ENCODE measurements at regions not wholly inside any gene's neighbourhood (a gene's known extent, or its start where the extent isn't known, plus 50 kb on each side); places are given as distances from the start of the nearest gene placed in this dataset.

- DNase-seq (ENCODE audit: low read depth, low spot score): no peak
Observed at GRCh38 chr3:105923140-105923539, 54.3 kb upstream of the CBLB start.

DNA sequence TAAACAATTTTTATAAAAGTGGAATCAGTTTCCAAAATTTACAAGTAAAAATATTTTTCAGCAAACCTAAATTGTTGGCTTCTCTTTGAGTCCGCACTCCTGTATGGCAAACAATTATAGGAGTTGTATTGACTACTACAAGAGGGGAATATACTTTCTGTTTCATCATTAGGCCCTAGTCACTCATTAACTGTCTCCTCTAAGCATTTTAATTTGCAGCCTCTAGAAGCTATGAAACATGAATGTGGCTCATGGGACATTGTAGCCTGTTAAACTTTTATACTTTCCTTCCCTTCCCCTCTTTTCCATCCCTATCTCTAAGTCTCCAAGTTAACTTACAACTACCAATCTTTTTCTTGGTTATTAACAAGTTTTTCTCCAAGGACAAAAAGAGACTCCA is 58.9 kb upstream of the CBLB start:
- no peak for DNase-seq (ENCODE audit: low read depth, low spot score)

- DNase-seq (ENCODE audit: low read depth, low spot score): no peak
Observed at GRCh38 chr3:105930733-105931132, 61.9 kb upstream of the CBLB start.

GRCh38 chr3:105931500-105931899 is 62.7 kb upstream of the CBLB start:
- no peak for DNase-seq (ENCODE audit: low read depth, low spot score)

GRCh38 chr3:105933871-105934270 is 65.1 kb upstream of the CBLB start:
- no peak for DNase-seq (ENCODE audit: low read depth, low spot score)

GRCh38 chr3:105938101-105938500 is 69.3 kb upstream of the CBLB start:
- no peak for DNase-seq (ENCODE audit: low read depth, low spot score)

DNA sequence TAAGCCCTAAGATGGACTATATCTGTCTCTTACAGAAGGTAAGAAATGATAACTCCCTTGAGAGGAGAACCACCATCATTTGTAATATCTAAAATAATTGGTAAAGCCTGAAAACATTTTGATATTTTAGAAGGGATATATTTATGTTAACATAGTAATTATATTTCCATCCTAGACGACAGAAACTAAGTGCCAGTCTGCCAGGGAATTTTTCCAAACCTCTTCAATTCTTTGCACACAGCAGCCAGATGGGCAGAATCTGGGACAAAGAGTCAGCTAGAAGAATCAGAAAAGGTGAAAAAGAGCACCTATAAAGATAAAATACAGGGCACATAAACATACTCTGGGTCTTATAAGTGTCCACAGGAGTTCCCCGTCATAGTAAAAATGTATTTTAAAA is 70.0 kb upstream of the CBLB start:
- DNase-seq (ENCODE audit: low read depth, low spot score): no peak

- no peak for DNase-seq (ENCODE audit: low read depth, low spot score)
Observed at GRCh38 chr3:105944276-105944675, 75.5 kb upstream of the CBLB start.

DNA sequence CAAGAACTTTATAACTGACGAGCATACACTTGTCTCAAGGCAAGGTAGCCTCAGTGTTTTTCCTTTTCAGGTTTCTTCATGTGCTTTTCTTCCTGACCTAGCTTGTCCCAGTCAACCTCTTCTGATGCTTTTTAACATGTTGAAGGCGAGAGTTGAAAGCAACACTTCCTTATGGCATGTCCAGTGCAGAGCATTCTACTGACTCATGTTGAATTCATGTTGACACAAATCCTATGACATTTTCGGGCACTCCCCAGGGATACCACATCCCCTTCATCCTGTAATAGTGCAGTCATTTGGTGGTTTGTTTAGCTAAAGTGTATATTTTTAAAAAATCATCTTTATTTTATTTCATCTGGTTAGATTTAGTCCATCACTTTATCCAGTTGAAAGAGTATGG is 75.9 kb upstream of the CBLB start:
- DNase-seq (ENCODE audit: low read depth, low spot score): no peak

DNA sequence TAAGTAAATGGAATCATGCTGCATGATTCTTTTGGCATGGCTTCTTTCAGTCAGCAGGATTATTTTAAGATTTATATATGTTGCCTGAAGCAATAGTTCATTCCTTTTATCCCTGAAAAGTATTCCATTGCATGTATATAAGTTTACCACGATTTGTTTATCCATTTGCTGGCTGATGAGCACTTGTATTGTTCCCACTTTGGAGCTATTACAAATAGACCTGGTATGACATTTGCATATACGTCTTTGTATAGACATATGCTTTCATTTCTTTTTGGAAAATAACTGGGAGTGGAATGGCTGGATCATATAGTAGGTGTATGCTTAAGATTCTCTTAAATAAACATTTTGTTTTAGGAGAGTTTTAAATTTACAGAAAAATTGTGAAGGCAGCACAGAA is 79.3 kb upstream of the CBLB start:
- DNase-seq (ENCODE audit: low read depth, low spot score): no peak

DNA sequence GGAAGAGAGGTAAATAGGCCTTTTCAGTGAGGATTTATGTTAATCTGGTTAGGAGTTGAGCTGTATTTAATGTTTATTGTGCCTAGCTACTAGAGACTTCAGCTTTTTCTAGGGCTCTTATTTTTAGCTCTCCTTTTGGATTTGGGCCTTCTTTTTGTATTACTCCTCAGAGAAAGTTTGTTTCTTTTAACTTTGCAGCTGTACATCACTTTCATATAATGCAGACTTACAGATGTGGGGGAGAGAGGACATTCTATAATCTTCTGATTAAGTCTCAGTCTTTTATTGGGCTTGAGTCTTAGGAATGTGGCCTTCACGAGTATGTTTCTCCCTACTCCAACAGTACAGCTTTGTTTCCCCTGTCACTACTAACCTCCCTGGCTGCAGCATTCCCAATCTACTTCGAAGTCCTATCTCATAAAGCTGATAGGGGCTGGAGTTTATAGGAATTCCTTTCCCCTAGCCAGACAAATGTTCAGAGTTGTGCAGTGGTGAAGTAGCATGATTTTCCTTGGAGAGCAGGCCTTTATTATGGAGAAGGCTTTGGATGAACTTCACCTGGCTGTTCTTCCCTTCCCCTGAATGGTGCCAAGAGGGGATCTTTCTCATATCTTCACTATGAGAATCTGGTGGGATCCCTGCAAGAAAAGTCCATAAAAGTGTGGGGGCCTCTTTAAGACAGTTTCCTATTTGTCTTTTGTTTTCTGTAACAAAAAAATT is 82.2 kb upstream of the CBLB start:
- DNase-seq (ENCODE audit: low read depth, low spot score): no peak

GRCh38 chr3:105953831-105954230 is 85.0 kb upstream of the CBLB start:
- no peak for DNase-seq (ENCODE audit: low read depth, low spot score)

GRCh38 chr3:105956306-105956705 is 87.5 kb upstream of the CBLB start:
- no peak for DNase-seq (ENCODE audit: low read depth, low spot score)

DNA sequence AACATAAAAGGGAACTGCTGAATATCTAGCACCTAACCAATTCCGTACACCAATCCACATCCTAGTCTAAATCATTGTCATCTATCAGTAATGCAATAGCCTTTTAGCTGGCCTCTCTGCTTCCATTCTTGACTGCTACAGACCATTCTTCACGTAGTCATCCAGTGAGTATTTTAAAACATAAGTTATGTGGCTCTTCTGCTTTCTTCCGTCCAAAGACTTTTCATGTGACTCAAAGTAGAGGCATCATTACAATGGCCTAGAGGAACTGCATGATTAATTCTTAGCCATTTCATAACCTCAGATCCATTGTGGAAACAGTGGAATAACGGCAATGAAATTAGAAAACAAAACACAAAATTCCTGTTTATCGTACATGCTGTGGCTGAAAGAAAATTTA is 88.9 kb upstream of the CBLB start:
- DNase-seq (ENCODE audit: low read depth, low spot score): no peak

GRCh38 chr3:105958237-105959000 is 89.6 kb upstream of the CBLB start:
- DNase-seq (ENCODE audit: low read depth, low spot score): no peak

- no peak for DNase-seq (ENCODE audit: low read depth, low spot score)
Observed at GRCh38 chr3:105959851-105960250, 91.0 kb upstream of the CBLB start.

DNA sequence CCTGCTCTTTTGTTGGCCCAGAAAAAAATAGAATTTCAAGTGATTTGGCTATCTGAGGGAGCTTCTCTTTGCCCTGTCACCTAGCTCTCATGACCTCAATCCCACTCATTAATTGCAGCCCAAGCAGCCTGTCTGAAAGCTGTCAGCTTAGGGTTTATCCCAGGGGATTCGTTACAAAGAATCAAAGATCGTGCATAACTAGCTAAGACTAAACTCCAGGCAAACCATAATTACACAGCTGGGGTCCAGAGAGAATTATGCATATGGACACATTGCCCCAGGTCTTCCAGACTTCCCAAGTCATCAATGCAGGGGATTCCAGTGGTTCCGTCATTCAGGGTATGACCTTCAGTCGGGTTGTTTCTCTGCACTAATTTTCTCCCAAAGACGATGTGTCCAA is 91.6 kb upstream of the CBLB start:
- DNase-seq (ENCODE audit: low read depth, low spot score): no peak

DNA sequence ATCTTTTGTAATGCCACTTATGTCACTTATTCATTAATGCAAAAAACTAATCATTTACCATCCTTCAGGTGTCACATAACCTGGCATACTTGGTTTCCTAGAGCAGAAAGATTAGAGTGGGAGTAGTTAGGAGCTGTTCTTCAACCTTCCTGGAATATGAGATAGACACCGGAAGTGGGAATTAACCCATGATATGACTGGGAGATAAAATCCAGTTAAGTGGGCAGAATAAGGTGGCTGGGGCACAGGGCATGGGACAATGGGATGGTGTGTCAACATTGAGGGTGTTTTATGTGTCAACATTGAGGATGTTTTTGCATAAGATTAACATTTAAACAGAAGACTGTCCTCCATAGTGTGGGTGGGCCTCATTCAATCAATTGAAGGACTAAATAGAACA is 94.3 kb upstream of the CBLB start:
- DNase-seq (ENCODE audit: low read depth, low spot score): no peak

- peak; percentile 29 for DNase-seq (ENCODE audit: low read depth, low spot score)
Observed at GRCh38 chr3:105965384-105965783, 96.6 kb upstream of the CBLB start.

GRCh38 chr3:105967117-105967516 is 98.3 kb upstream of the CBLB start:
- DNase-seq (ENCODE audit: low read depth, low spot score): no peak

- DNase-seq (ENCODE audit: low read depth, low spot score): no peak
Observed at GRCh38 chr3:105970283-105970682, 101.5 kb upstream of the CBLB start.

- DNase-seq (ENCODE audit: low read depth, low spot score): no peak
Observed at GRCh38 chr3:105972069-105972468, 103.3 kb upstream of the CBLB start.

- DNase-seq (ENCODE audit: low read depth, low spot score): no peak
Observed at GRCh38 chr3:105974381-105974780, 105.6 kb upstream of the CBLB start.

All from smooth muscle cell of the brain vasculature (primary cell).